RWPE2 (cell line): ENCODE measurements at regions not wholly inside any gene's neighbourhood (a gene's known extent, or its start where the extent isn't known, plus 50 kb on each side); places are given as distances from the start of the nearest gene placed in this dataset.

Source experiments
- ATAC-seq: fragments of 200-7000 bp; cut with Tn5 transposase; 3 replicates; pipeline ENCODE4 v1.9.1; 2021; ENCODE audit warnings: low read depth
- DNase-seq: peaks from one replicate; pipeline ENCODE4 v3.0.0-alpha.2; 2020; ENCODE audit warnings: low spot score
- H3K27ac ChIP-seq: fragments of 450-650 bp; 2 replicates; pipeline ENCODE4 v1.5.1; 2017; ENCODE audit warnings: mild to moderate bottlenecking; ENCODE audit not compliant: poor library complexity, severe bottlenecking
- H3K27me3 ChIP-seq: fragments of 250-450 bp; sonication (Bioruptor Pico); 2 replicates; pipeline ENCODE4 v1.5.1; 2021; ENCODE audit warnings: mild to moderate bottlenecking, moderate library complexity; ENCODE audit not compliant: insufficient read depth, poor library complexity, severe bottlenecking
- H3K36me3 ChIP-seq: fragments of 250-450 bp; sonication (Bioruptor Pico); 2 replicates; pipeline ENCODE4 v1.5.1; 2020; ENCODE audit warnings: low read depth, mild to moderate bottlenecking, moderate library complexity
- H3K4me1 ChIP-seq: fragments of 250-450 bp; sonication (Bioruptor Pico); 2 replicates; pipeline ENCODE4 v1.5.1; 2021; ENCODE audit warnings: mild to moderate bottlenecking, moderate library complexity; ENCODE audit not compliant: insufficient read depth, poor library complexity, severe bottlenecking
- H3K4me3 ChIP-seq: fragments of 250-450 bp; sonication (Bioruptor Pico); 2 replicates; pipeline ENCODE4 v1.5.1; 2021; ENCODE audit warnings: mild to moderate bottlenecking, moderate library complexity; ENCODE audit not compliant: severe bottlenecking
- H3K9me3 ChIP-seq: fragments of 250-450 bp; sonication (Bioruptor Pico); 2 replicates; pipeline ENCODE4 v1.5.1; 2021; ENCODE audit warnings: mild to moderate bottlenecking, moderate library complexity; ENCODE audit not compliant: severe bottlenecking
- TF ChIP-seq, protein P1 (sequence below): fragments of 450-650 bp; IDR thresholded peaks from one replicate; pipeline ENCODE4 v1.5.1; 2017; ENCODE audit warnings: mild to moderate bottlenecking, moderate library complexity; ENCODE audit not compliant: poor library complexity, severe bottlenecking

GRCh38 chr13:111398196-111398595 is 77.8 kb downstream of the TEX29 start:
- Histone ChIP-seq H3K9me3 (no peaks in the 10 kb centered on the region), H3K4me3 (no peak overlapping the region), H3K27me3 (no peaks in the 10 kb centered on the region), H3K4me1 (no peaks in the 10 kb centered on the region), H3K36me3 (no peaks in the 10 kb centered on the region), H3K27ac (no peak overlapping the region)
- DNase-seq = no peak
- no peak for ATAC-seq
- TF ChIP-seq, protein P1, sequence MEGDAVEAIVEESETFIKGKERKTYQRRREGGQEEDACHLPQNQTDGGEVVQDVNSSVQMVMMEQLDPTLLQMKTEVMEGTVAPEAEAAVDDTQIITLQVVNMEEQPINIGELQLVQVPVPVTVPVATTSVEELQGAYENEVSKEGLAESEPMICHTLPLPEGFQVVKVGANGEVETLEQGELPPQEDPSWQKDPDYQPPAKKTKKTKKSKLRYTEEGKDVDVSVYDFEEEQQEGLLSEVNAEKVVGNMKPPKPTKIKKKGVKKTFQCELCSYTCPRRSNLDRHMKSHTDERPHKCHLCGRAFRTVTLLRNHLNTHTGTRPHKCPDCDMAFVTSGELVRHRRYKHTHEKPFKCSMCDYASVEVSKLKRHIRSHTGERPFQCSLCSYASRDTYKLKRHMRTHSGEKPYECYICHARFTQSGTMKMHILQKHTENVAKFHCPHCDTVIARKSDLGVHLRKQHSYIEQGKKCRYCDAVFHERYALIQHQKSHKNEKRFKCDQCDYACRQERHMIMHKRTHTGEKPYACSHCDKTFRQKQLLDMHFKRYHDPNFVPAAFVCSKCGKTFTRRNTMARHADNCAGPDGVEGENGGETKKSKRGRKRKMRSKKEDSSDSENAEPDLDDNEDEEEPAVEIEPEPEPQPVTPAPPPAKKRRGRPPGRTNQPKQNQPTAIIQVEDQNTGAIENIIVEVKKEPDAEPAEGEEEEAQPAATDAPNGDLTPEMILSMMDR = no peak

DNA sequence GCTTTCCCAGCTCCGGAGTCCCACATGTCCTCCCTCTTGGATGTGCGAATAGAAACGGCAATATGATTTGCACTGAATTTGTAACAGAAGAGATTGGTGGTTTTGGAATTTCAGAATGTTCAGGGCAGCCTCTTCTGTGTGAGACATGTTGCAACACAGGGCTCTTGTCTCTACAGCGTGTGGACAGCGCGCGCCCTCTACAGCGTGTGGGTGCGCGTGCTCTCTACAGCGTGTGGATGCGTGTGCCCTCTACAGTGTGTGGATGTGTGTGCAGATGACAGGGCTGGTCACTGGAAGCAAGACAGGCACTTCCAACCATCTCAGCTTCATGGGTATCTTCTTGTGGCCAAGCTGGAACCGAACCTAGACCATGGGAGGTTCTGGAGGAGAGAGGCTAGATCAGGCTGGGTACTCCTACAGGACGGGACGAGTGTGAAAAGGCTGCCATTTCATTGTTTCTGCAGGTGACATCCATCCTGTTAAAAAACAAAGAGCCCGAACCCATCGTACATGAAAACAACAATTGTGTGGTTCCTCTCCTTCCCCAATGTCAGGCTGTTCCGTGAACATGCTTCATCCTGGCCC is 78.4 kb downstream of the TEX29 start:
- ATAC-seq (no peak), DNase-seq (no peak)
- H3K36me3 ChIP-seq = no peaks in the 10 kb centered on the region
- H3K9me3 ChIP-seq = no peaks in the 10 kb centered on the region
- no peak overlapping the region for H3K4me3 ChIP-seq
- no peaks in the 10 kb centered on the region for H3K27me3 ChIP-seq
- no peak overlapping the region for H3K27ac ChIP-seq
- H3K4me1 ChIP-seq = no peaks in the 10 kb centered on the region
- TF ChIP-seq, protein P1 = no peak

GRCh38 chr13:111399334-111399733 is 78.9 kb downstream of the TEX29 start:
- H3K27me3 ChIP-seq = no peaks in the 10 kb centered on the region
- ATAC-seq = no peak
- TF ChIP-seq, protein P1 = no peak

GRCh38 chr13:111399776-111400538 is 79.5 kb downstream of the TEX29 start:
- ATAC-seq (no peak), DNase-seq (no peak)
- H3K27me3 ChIP-seq = no peaks in the 10 kb centered on the region
- TF ChIP-seq, protein P1 = no peak
- H3K36me3 ChIP-seq = no peaks in the 10 kb centered on the region
- no peak overlapping the region for H3K27ac ChIP-seq
- H3K4me3 ChIP-seq = no peak overlapping the region
- H3K4me1 ChIP-seq = no peaks in the 10 kb centered on the region
- H3K9me3 ChIP-seq = no peaks in the 10 kb centered on the region

More at GRCh38 chr13:111399334-111399733, 78.9 kb downstream of the TEX29 start:
- Histone ChIP-seq H3K4me1 (no peaks in the 10 kb centered on the region), H3K9me3 (no peaks in the 10 kb centered on the region), H3K4me3 (no peak overlapping the region), H3K27ac (no peak overlapping the region), H3K36me3 (no peaks in the 10 kb centered on the region)
- no peak for DNase-seq

DNA sequence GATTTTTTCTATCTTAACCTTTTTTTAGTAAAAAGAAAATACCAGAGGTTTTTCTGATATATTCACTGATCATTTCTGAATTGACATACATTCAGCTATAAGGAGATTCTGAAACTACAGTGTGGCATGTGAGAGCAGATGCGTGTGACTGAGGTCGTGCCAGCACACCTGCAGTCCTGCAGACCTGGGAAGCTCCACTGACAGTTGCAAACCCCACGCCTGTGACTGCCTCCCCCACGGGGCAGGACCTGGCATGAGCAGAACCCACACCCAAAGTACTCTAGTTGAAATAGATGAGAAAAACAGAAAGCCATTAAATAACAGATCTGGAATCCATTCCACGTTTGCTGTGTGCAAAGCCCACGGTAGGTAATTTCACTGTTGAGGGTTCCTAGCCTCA is 80.7 kb downstream of the TEX29 start:
- Histone ChIP-seq H3K4me1 (no peaks in the 10 kb centered on the region), H3K4me3 (no peak overlapping the region), H3K36me3 (no peaks in the 10 kb centered on the region), H3K27ac (no peak overlapping the region), H3K9me3 (no peaks in the 10 kb centered on the region), H3K27me3 (no peaks in the 10 kb centered on the region)
- TF ChIP-seq, protein P1 = no peak
- DNase-seq (no peak), ATAC-seq (no peak)
